Activated naive CD8-positive, alpha-beta T cell treated with anti-CD3 and anti-CD28 coated beads, Interleukin-2, amount 50 U/mL, for 16 hours (primary cell): ENCODE measurements at regions not wholly inside any gene's neighbourhood (a gene's known extent, or its start where the extent isn't known, plus 50 kb on each side); places are given as distances from the start of the nearest gene placed in this dataset.

ENCODE experiments used
- DNase-seq: peaks from one replicate; pipeline ENCODE4 v3.0.0-alpha.2; 2020; ENCODE audit warnings: low read depth, low spot score

GRCh38 chr16:65468133-65468532 is 346.3 kb upstream of the CDH11 start:
- DNase-seq = no peak

GRCh38 chr16:65463652-65464260 is 341.9 kb upstream of the CDH11 start:
- no peak for DNase-seq

GRCh38 chr16:65457084-65457483 is 335.2 kb upstream of the CDH11 start:
- no peak for DNase-seq

GRCh38 chr16:65455761-65456160 is 333.9 kb upstream of the CDH11 start:
- DNase-seq = no peak

- no peak for DNase-seq
Observed at GRCh38 chr16:65453646-65454045, 331.8 kb upstream of the CDH11 start.

- DNase-seq = no peak
Observed at GRCh38 chr16:65449526-65449925, 327.7 kb upstream of the CDH11 start.

GRCh38 chr16:65446427-65446826 is 324.6 kb upstream of the CDH11 start:
- no peak for DNase-seq

GRCh38 chr16:65445313-65446260 is 323.7 kb upstream of the CDH11 start:
- no peak for DNase-seq

- no peak for DNase-seq
Observed at GRCh38 chr16:65441501-65441900, 319.6 kb upstream of the CDH11 start.

- no peak for DNase-seq
Observed at GRCh38 chr16:65429504-65430181, 307.8 kb upstream of the CDH11 start.

- DNase-seq = no peak
Observed at GRCh38 chr16:65426484-65426883, 304.6 kb upstream of the CDH11 start.

GRCh38 chr16:65422934-65423333 is 301.1 kb upstream of the CDH11 start:
- DNase-seq = no peak

GRCh38 chr16:65421596-65421995 is 299.7 kb upstream of the CDH11 start:
- DNase-seq = no peak

GRCh38 chr16:65418435-65418834 is 296.6 kb upstream of the CDH11 start:
- no peak for DNase-seq

- no peak for DNase-seq
Observed at GRCh38 chr16:65415460-65415859, 293.6 kb upstream of the CDH11 start.

GRCh38 chr16:65414284-65414984 is 292.6 kb upstream of the CDH11 start:
- no peak for DNase-seq

GRCh38 chr16:65413861-65414260 is 292.0 kb upstream of the CDH11 start:
- no peak for DNase-seq

GRCh38 chr16:65410801-65411200 is 288.9 kb upstream of the CDH11 start:
- no peak for DNase-seq

- no peak for DNase-seq
Observed at GRCh38 chr16:65409510-65409909, 287.6 kb upstream of the CDH11 start.

- DNase-seq = no peak
Observed at GRCh38 chr16:65406933-65407332, 285.1 kb upstream of the CDH11 start.

GRCh38 chr16:65406116-65406515 is 284.3 kb upstream of the CDH11 start:
- no peak for DNase-seq

GRCh38 chr16:65394281-65394680 is 272.4 kb upstream of the CDH11 start:
- DNase-seq = no peak
